ENCODE measurements at regions not wholly inside any gene's neighbourhood (a gene's known extent, or its start where the extent isn't known, plus 50 kb on each side); places are given as distances from the start of the nearest gene placed in this dataset.

GRCh38 chr7:156074084-156074483 is 261.8 kb upstream of the SHH start:
- TF ChIP-seq CTCF (IDR thresholded peaks at IDR 0.05; ENCODE audit: extremely low read depth, missing control alignments) = no peak
- DNase-seq (ENCODE audit: low spot score) = no peak

- DNase-seq (ENCODE audit: low spot score) = no peak
- TF ChIP-seq CTCF (IDR thresholded peaks at IDR 0.05; ENCODE audit: extremely low read depth, missing control alignments) = no peak
Observed at GRCh38 chr7:156073366-156074052, 261.2 kb upstream of the SHH start.

GRCh38 chr7:156071612-156072011 is 259.3 kb upstream of the SHH start:
- no peak for DNase-seq (ENCODE audit: low spot score)
- TF ChIP-seq CTCF (IDR thresholded peaks at IDR 0.05; ENCODE audit: extremely low read depth, missing control alignments) = no peak

GRCh38 chr7:156069891-156070290 is 257.6 kb upstream of the SHH start:
- no peak for TF ChIP-seq CTCF (IDR thresholded peaks at IDR 0.05; ENCODE audit: extremely low read depth, missing control alignments)
- no peak for DNase-seq (ENCODE audit: low spot score)

GRCh38 chr7:156067156-156067555 is 254.9 kb upstream of the SHH start:
- no peak for DNase-seq (ENCODE audit: low spot score)
- TF ChIP-seq CTCF (IDR thresholded peaks at IDR 0.05; ENCODE audit: extremely low read depth, missing control alignments) = no peak

GRCh38 chr7:156065400-156065799 is 253.1 kb upstream of the SHH start:
- no peak for DNase-seq (ENCODE audit: low spot score)

GRCh38 chr7:156064971-156065386 is 252.7 kb upstream of the SHH start:
- DNase-seq (ENCODE audit: low spot score) = no peak
- TF ChIP-seq CTCF (IDR thresholded peaks at IDR 0.05; ENCODE audit: extremely low read depth, missing control alignments) = no peak

More at GRCh38 chr7:156065400-156065799, 253.1 kb upstream of the SHH start:
- no peak for TF ChIP-seq CTCF (IDR thresholded peaks at IDR 0.05; ENCODE audit: extremely low read depth, missing control alignments)
